Karpas-422 (cell line): ENCODE measurements at regions not wholly inside any gene's neighbourhood (a gene's known extent, or its start where the extent isn't known, plus 50 kb on each side); places are given as distances from the start of the nearest gene placed in this dataset.

ENCODE experiments used
- DNase-seq: peaks from one replicate; pipeline ENCODE4 v3.0.0-alpha.2; 2015
- H2AFZ ChIP-seq: fragments of 200-600 bp; sonication (generic); 2 replicates; pipeline ENCODE4 v1.6.1; 2014; ENCODE audit warnings: antibody characterized with exemption, low read length, mixed read lengths
- H3K27ac ChIP-seq: fragments of 200-600 bp; sonication (generic); 2 replicates; pipeline ENCODE4 v1.5.1; 2014; ENCODE audit warnings: mild to moderate bottlenecking, low read length, moderate library complexity
- H3K27me3 ChIP-seq: fragments of 200-600 bp; sonication (generic); 2 replicates; pipeline ENCODE4 v1.6.1; 2014; ENCODE audit warnings: low read length, mixed read lengths
- H3K36me3 ChIP-seq: fragments of 200-600 bp; sonication (generic); 2 replicates; pipeline ENCODE4 v1.6.1; 2014; ENCODE audit warnings: low read length, mixed read lengths; ENCODE audit not compliant: insufficient read depth
- H3K4me1 ChIP-seq: fragments of 200-600 bp; sonication (generic); 2 replicates; pipeline ENCODE4 v1.6.1; 2014; ENCODE audit warnings: mild to moderate bottlenecking, low read length, mixed read lengths
- H3K4me2 ChIP-seq: fragments of 200-600 bp; sonication (generic); 2 replicates; pipeline ENCODE4 v1.6.1; 2014; ENCODE audit warnings: low read length, low read depth, mild to moderate bottlenecking; ENCODE audit not compliant: poor library complexity, severe bottlenecking
- H3K4me3 ChIP-seq: fragments of 200-600 bp; sonication (generic); 2 replicates; pipeline ENCODE4 v1.5.1; 2014; ENCODE audit warnings: mild to moderate bottlenecking, antibody characterized with exemption, low read length, mixed read lengths
- H3K79me2 ChIP-seq: fragments of 200-600 bp; sonication (generic); 2 replicates; pipeline ENCODE4 v1.6.1; 2014; ENCODE audit warnings: mild to moderate bottlenecking, low read length, mixed read lengths
- H3K9ac ChIP-seq: fragments of 200-600 bp; sonication (generic); 2 replicates; pipeline ENCODE4 v1.6.0; 2014; ENCODE audit warnings: low read length
- H3K9me2 ChIP-seq: fragments of 200-600 bp; sonication (generic), shearing (Covaris generic); replicated peaks from 2 replicates; pipeline ENCODE4 v1.6.0; 2014; ENCODE audit warnings: mild to moderate bottlenecking, low read length, moderate library complexity; ENCODE audit not compliant: insufficient read depth
- H3K9me3 ChIP-seq: fragments of 300-700, 200-600 bp; sonication (generic); 2 replicates; pipeline ENCODE4 v1.6.1; 2014; ENCODE audit warnings: low read length, mixed read lengths
- H4K20me1 ChIP-seq: fragments of 200-600 bp; sonication (generic); 2 replicates; pipeline ENCODE4 v1.6.1; 2014; ENCODE audit warnings: mild to moderate bottlenecking, antibody characterized with exemption, low read length, low read depth; ENCODE audit not compliant: insufficient read depth

- Histone ChIP-seq H2AFZ (no peak overlapping the region), H3K4me2 (no peak overlapping the region), H3K36me3 (no peaks in the 10 kb centered on the region), H3K4me1 (no peaks in the 10 kb centered on the region), H3K4me3 (no peak overlapping the region), H4K20me1 (no peaks in the 10 kb centered on the region), H3K79me2 (no peaks in the 10 kb centered on the region), H3K9me3 (no peaks in the 10 kb centered on the region), H3K9ac (no peak overlapping the region), H3K27me3 (no peaks in the 10 kb centered on the region), H3K27ac (no peak overlapping the region), H3K9me2 (no peaks in the 10 kb centered on the region)
- DNase-seq: no peak
These were observed 631.2 kb upstream of the MAN1A1 start for GRCh38 chr6:119980802-119981201.

GRCh38 chr6:119979862-119980261, 630.3 kb upstream of the MAN1A1 start:
- Histone ChIP-seq H3K4me3 (no peak overlapping the region), H4K20me1 (no peaks in the 10 kb centered on the region), H3K9me2 (no peaks in the 10 kb centered on the region), H3K4me1 (no peaks in the 10 kb centered on the region), H3K4me2 (no peak overlapping the region), H3K79me2 (no peaks in the 10 kb centered on the region), H3K27me3 (no peaks in the 10 kb centered on the region), H3K9me3 (no peaks in the 10 kb centered on the region), H2AFZ (no peak overlapping the region), H3K36me3 (no peaks in the 10 kb centered on the region), H3K27ac (no peak overlapping the region), H3K9ac (no peak overlapping the region)
- DNase-seq: peak; percentile 48

- Histone ChIP-seq H4K20me1 (no peaks in the 10 kb centered on the region), H3K79me2 (no peaks in the 10 kb centered on the region), H3K9me2 (no peaks in the 10 kb centered on the region), H3K27ac (no peak overlapping the region), H3K4me3 (no peak overlapping the region), H3K4me1 (no peaks in the 10 kb centered on the region), H3K4me2 (no peak overlapping the region), H3K9ac (no peak overlapping the region), H3K27me3 (no peaks in the 10 kb centered on the region), H2AFZ (no peak overlapping the region), H3K36me3 (no peaks in the 10 kb centered on the region), H3K9me3 (no peaks in the 10 kb centered on the region)
- DNase-seq: no peak
These were observed 628.8 kb upstream of the MAN1A1 start for GRCh38 chr6:119978274-119978889.

- H3K4me1 ChIP-seq: no peaks in the 10 kb centered on the region
- no peaks in the 10 kb centered on the region for H3K79me2 ChIP-seq
- H3K36me3 ChIP-seq: no peaks in the 10 kb centered on the region
- no peaks in the 10 kb centered on the region for H3K9me2 ChIP-seq
- no peak overlapping the region for H3K9ac ChIP-seq
- H3K27ac ChIP-seq: no peak overlapping the region
- no peaks in the 10 kb centered on the region for H4K20me1 ChIP-seq
- H3K4me2 ChIP-seq: no peak overlapping the region
- no peak for DNase-seq
- no peak overlapping the region for H3K4me3 ChIP-seq
- H3K27me3 ChIP-seq: no peaks in the 10 kb centered on the region
- peaks cover 3% of the 10 kb centered on the region; the same call in 1 of the 2 replicates for H3K9me3 ChIP-seq
- no peak overlapping the region for H2AFZ ChIP-seq
These were observed 625.0 kb upstream of the MAN1A1 start for GRCh38 chr6:119974430-119975159.

GRCh38 chr6:119966484-119966883, 616.9 kb upstream of the MAN1A1 start:
- no peak for DNase-seq
- peaks cover 18% of the 10 kb centered on the region for H3K9me3 ChIP-seq
- no peaks in the 10 kb centered on the region for H3K36me3 ChIP-seq
- no peak overlapping the region for H3K4me2 ChIP-seq
- no peak overlapping the region for H3K4me3 ChIP-seq
- H3K27ac ChIP-seq: no peak overlapping the region
- H3K9me2 ChIP-seq: no peaks in the 10 kb centered on the region
- H2AFZ ChIP-seq: no peak overlapping the region
- H4K20me1 ChIP-seq: no peaks in the 10 kb centered on the region
- no peaks in the 10 kb centered on the region for H3K79me2 ChIP-seq
- H3K4me1 ChIP-seq: no peaks in the 10 kb centered on the region
- H3K9ac ChIP-seq: no peak overlapping the region
- no peaks in the 10 kb centered on the region for H3K27me3 ChIP-seq

- H3K36me3 ChIP-seq: no peaks in the 10 kb centered on the region
- no peaks in the 10 kb centered on the region for H3K27me3 ChIP-seq
- H4K20me1 ChIP-seq: no peaks in the 10 kb centered on the region
- H3K9ac ChIP-seq: no peak overlapping the region
- H3K27ac ChIP-seq: no peak overlapping the region
- H3K4me3 ChIP-seq: no peak overlapping the region
- no peaks in the 10 kb centered on the region for H3K4me1 ChIP-seq
- H2AFZ ChIP-seq: no peak overlapping the region
- H3K9me3 ChIP-seq: peaks cover 18% of the 10 kb centered on the region
- DNase-seq: no peak
- H3K9me2 ChIP-seq: no peaks in the 10 kb centered on the region
- no peaks in the 10 kb centered on the region for H3K79me2 ChIP-seq
- no peak overlapping the region for H3K4me2 ChIP-seq
These were observed 616.3 kb upstream of the MAN1A1 start for GRCh38 chr6:119965900-119966299.

GRCh38 chr6:119965008-119965407, 615.4 kb upstream of the MAN1A1 start:
- no peaks in the 10 kb centered on the region for H4K20me1 ChIP-seq
- peaks cover 18% of the 10 kb centered on the region for H3K9me3 ChIP-seq
- H3K9me2 ChIP-seq: no peaks in the 10 kb centered on the region
- DNase-seq: no peak
- no peaks in the 10 kb centered on the region for H3K36me3 ChIP-seq
- H2AFZ ChIP-seq: no peak overlapping the region
- no peak overlapping the region for H3K27ac ChIP-seq
- H3K4me2 ChIP-seq: no peak overlapping the region
- H3K79me2 ChIP-seq: no peaks in the 10 kb centered on the region
- H3K9ac ChIP-seq: no peak overlapping the region
- H3K4me3 ChIP-seq: no peak overlapping the region
- no peaks in the 10 kb centered on the region for H3K27me3 ChIP-seq
- H3K4me1 ChIP-seq: no peaks in the 10 kb centered on the region

GRCh38 chr6:119962505-119962904, 612.9 kb upstream of the MAN1A1 start:
- H4K20me1 ChIP-seq: no peaks in the 10 kb centered on the region
- H3K4me2 ChIP-seq: no peak overlapping the region
- peaks cover 17% of the 10 kb centered on the region for H3K9me3 ChIP-seq
- no peak overlapping the region for H3K27ac ChIP-seq
- H3K9ac ChIP-seq: no peak overlapping the region
- no peaks in the 10 kb centered on the region for H3K36me3 ChIP-seq
- no peaks in the 10 kb centered on the region for H3K4me1 ChIP-seq
- H3K4me3 ChIP-seq: no peak overlapping the region
- H2AFZ ChIP-seq: no peak overlapping the region
- no peaks in the 10 kb centered on the region for H3K27me3 ChIP-seq
- H3K79me2 ChIP-seq: no peaks in the 10 kb centered on the region
- no peak for DNase-seq
- no peaks in the 10 kb centered on the region for H3K9me2 ChIP-seq
